ENCODE measurements at regions not wholly inside any gene's neighbourhood (a gene's known extent, or its start where the extent isn't known, plus 50 kb on each side); places are given as distances from the start of the nearest gene placed in this dataset.
"Not testable (repeated sequence)": the region's sequence is repeated elsewhere in the genome, so short reads cannot be mapped to it uniquely, and the experiment has no call there.

DNA sequence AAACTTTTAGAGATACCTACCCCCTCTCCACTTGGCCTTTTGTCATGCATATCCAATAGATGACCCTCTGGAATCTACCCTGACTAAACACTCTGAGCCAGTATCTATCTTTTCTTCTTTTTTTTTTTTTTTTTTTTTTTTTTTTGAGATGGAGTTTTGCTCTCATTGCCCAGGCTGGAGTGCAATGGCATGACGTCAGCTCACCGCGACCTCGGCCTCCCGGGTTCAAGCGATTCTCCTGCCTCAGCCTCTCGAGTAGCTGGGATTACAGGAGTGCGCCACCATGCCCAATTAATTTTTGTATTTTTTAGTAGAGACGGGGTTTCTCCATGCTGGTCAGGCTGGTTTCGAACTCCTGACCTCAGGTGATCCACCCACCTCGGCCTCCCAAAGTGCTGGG, 50.8 kb upstream of the GRIN2B start:
- DNase-seq (ENCODE audit: low read depth) = not testable (repeated sequence)

DNA sequence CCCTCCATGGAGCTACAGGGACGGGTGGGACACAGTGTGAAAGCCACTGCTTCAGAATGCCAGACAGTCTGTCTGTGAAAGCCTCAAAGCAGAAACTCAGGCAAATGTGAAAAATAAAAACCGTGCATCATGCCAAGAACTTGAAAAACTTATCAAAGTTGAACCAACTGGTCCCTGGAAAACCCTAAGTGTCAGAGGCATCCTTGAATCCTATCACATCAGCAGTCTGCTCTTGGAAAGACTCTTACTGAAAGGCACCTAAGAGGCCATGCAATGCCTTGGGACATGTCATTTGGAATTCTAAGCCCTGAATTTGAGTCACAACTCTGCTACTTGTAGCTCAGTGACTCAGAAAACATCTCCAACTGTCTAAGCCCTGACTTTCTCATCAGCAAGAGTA, 62.4 kb upstream of the GRIN2B start:
- DNase-seq (ENCODE audit: low read depth) = no peak

DNA sequence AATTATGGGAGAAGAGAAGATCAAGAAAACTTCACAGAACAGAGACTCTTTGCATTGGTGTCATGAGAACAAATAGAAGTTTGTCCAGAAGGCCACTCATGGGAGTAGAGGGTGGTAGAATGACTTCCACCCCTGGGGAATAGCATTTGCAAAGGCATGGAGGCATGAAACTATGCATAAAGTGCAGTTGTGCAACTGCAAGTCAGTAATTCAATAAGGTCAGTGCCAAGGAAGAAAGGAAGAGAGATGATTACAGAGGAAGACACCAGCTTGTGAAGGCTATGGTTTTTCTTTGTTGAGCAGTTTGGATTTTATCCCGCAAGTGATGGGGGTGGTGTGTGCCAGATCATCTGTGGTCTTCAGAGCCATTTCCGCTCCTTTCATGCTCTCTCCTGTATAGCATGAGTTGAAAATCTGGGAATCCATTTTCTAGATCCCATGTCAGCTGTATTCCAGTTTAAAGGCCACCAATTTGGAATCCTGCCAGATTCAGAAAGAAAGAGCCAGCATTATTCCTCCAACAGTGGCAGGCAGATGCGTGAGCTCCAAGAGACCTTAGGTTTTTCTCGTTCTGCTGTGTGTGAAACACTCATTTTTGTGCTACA, 67.6 kb upstream of the GRIN2B start:
- DNase-seq (ENCODE audit: low read depth) = no peak

DNA sequence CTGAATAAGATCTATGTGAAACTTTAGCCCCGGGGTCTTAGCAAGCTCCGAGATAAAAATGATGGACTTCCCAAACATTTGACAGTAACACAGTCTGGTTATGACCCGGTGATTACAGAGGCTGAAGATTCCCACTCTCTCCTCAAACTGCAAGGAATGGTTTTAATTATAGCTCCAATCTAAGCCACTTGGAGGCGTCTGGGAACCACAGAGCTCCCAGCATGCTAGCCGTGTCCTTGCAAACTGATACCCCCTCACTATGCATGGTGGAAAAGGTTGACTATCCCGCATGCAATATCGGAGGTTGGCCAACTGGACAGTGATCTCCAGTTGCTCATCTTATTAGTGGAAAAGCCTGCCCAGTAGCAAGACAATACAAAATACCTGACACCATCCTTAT, 76.5 kb upstream of the GRIN2B start:
- DNase-seq (ENCODE audit: low read depth) = no peak

DNA sequence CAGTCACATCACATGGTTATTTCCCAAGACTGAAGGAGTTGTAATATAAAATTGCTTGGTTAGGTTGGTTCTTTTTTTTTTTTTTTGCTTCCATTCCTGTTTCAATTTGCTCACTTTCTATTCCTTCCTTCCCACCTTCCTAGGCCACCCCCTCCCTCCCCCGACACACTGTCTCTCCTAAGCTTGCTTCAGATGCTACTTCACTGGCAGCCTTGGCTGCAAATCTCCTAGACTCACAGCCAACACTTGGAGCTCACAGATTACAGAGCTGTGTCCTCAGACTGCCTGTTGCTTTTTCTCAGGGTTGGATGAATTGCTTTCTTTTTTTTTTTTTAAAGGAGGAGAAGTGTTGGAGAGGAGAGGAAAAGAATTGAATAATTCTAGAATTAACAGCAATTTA, 77.3 kb upstream of the GRIN2B start:
- no peak for DNase-seq (ENCODE audit: low read depth)

DNA sequence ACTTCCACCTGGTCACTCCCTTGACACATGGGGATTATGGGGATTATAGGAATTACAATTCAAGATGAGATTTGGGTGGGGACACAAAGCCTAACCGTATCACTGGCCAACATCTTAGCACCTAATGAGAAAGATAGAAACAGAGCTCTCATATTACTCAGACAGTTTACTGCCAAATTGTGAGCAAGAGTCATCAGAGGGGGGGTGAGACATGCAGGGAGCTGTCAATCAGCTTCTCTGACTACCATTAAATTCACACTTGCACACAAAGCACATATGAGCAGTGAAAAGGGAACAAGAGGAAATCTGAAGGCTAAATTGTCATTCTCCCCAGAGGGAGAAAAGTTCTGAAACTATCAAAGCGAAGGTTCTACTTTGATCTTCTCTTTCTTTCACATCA, 78.1 kb upstream of the GRIN2B start:
- no peak for DNase-seq (ENCODE audit: low read depth)

DNA sequence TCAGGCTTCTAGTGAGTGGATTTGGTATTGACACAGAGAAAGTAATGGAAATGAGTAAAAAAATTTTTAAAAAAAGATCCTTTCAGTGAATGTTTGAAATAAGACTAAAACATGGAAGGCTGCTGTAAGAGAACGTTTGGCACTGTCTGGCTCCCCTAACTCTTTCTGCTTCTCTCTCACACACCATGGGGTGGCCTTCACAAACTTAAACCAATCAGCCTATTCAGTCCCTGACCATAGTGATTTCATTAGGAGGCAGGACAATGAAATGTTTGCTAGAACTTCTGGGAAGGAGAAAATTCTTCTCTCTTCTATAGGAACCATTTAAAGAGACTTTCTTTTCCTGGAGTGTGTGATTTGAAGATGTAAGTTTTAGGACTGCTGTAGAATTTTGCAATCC, 84.2 kb upstream of the GRIN2B start:
- DNase-seq (ENCODE audit: low read depth) = no peak

DNA sequence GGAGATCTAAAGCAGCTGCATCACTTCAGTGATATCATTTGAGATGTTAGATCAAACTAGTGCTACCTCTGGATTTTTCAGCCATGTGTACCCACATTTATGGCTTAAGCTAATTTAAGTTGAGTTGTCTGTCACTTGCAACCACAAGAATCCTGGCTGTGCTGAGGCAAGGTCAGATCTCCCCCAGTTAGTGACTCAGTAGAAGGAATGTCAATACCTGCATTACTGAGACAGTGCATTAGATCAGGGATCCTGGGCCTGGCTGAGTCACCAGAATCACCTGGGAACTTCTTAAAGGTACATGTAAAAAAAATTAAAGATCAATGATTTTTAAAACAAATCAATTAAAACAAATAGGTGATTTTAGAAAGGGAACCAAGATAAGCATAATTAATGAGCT, 84.6 kb upstream of the GRIN2B start:
- no peak for DNase-seq (ENCODE audit: low read depth)

DNA sequence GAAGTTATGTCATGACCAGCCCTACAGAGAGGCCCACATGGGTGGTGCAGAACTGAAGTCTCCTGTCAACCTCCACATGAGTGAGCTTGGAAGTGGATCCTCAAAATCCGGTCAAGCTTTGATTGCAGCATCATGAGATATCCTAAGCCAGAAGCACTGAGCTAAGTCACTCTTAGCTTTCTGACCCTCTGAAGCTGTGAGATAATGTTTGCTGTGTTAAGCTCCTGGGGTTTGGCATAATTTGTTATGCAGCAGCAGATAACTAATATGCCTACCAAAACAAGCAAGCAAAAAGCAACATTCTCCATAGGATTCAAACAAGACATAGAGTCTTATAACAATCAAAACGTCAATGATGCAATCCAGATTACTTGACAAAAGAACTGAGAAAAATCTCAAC, 87.6 kb upstream of the GRIN2B start:
- no peak for DNase-seq (ENCODE audit: low read depth)

DNA sequence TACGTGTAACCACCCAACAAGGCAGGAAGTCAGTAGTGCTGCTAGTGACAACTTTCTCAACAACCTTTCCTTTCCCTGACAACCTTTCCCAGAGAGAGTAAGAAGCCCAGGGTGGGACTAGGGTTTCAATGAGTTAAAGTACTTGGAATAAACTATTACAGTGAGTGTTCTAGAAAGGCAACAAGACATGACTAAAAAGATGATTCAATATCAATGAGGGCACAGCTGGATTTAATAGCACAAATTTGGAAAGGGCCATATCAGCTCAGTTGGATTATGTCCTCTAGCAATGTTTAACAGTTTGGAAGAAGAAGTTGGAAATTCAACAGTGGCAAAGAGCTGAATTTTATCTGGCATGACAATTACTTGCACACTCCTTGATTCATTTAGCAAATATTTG, 90.4 kb upstream of the GRIN2B start:
- no peak for DNase-seq (ENCODE audit: low read depth)

DNA sequence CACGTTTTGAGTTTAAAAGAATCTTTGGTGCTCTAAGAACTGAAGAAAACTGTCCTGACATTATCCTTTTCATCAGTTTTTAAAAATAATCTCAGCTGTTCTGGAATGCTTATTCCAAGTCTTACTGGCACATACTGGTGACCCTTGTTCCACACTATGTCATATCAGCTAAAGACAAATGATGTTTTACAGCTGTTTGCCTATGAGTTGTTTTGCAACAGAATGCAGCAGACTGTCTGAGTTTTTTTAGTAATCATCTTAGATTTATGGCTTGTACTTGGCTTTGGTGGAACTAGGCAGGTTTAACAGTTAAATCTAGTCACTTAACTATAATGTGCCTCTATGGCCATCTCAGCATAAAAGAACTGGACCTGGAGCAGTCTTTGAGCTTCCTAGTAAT, 91.6 kb upstream of the GRIN2B start:
- no peak for DNase-seq (ENCODE audit: low read depth)

DNA sequence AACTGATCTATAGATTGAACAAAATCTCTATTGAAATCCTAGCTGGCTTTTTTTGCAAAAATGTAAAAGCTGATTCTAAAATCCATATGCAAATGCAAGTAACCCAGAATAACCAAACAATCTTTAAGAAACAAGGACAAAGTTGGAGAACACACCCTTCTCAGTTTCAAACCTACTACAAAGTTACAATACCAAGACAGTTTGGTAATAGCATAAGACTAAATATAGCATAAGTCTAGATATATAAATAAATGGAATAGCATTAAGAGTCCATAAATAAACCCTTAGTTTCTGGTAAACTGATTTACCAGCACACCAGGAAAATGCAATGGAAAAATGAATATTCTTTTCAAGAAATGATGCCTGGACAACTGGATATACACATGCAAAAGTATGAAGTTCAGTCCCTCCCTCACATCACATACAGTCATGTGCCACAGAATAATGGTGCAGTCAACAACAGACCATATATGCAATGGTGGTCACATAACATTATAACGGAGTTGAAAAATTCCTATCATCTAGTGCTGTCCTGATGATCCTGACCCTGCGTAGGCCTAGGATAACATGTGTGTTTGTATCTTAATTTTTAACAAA, 94.5 kb upstream of the GRIN2B start:
- DNase-seq (ENCODE audit: low read depth) = no peak

DNA sequence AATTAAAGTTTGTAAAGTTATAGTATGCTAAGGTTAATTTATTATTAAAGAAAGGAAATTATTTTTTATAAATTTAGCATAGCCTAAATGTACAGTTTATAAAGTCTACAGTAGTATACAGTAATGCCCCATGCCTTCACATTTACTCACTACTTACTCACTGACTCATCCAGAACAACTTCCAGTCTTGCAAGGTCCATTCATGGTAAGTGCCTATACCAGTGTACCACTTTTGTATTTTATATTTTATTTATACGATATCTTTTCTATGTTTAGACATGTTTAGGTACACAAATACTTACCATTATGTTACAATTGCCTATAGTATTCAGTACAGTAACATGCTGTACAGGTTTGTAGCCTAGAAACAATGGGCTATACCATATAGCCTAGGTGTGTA, 95.1 kb upstream of the GRIN2B start:
- DNase-seq (ENCODE audit: low read depth) = no peak

DNA sequence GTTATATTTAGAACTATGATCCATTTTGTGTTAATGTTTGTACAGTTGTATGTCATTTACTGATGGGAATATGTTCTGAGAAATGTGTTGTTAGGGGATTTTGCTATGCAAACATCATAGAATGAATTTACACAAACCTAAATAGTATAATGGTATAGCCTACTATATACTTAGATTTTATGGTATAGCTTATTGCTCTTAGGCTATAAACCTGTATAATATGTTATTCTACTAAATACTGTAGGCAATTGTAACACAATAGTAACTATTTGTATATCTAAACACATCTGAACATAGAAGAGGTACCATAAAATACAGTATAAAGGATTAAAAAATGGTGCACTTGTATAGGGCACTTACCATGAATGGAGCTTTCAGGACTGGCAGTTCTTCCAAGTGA, 105.4 kb upstream of the GRIN2B start:
- DNase-seq (ENCODE audit: low read depth) = no peak

DNA sequence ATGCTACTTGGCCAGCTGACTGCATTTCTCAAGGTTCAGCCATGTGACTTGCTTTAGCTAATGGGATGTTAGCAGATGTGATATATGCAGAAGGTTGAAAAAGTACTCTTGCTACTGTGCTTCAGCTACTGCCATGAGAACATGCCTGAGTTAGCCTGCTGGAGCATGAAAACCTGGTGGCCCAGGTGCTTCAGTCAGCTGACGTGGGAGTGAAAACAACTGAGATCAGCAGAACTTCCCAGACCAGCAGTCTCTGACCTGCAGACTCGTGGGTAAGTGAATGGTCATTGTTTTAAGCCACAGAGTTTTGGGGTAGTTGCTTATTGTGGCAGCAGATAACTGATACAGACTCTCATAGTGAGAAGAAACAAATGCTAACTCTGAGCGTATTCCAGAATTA, 118.6 kb upstream of the GRIN2B start:
- DNase-seq (ENCODE audit: low read depth) = no peak

DNA sequence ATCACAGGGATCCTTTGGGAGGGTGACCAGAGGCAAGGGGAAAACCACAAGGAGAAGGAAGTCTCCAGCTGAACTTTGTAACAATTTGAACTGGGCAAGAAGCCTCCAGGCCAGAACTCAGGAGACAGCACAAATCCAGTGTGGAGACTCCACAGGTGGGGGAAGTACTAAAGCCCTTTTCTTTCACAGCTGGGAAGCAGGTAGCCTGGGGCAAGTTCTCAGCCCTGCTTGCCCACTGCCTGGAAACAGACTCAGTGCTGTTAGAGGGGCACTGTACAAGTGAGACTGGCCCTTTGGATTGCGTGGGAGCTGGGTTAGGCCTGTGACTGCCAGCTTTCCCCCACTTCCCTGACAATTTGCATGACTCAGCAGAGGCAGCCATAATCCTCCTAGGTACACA, 120.2 kb upstream of the GRIN2B start:
- not testable (repeated sequence) for DNase-seq (ENCODE audit: low read depth)

DNA sequence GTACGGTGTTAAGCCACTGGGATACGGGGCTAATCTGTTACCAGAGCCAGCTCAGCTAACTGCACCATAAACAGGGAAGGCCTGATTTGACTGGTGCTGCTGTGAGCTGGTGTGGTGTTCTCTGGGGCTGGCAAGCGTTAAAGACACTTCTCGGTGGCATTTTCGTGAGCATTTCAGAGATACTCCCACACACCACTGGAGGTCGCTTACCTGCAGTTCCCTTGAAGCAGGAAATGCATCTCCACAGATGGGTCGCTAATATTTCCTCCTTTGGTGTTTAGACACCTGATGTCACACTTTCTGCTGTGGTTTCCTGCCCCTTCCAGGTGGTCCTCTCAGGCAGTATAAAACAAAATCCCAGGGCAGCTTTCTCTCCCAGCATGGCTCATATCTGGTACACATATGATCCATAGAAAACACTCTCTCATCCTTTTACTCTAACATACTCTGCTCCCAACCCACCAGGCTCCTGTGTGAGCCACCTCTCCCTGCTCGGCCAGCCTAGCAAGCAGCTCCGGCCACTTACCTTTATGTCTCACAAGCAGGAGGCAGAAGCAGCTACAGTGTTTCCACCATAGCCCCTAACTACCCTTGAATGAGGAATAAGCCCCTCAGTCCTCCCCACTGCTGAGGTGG, 129.9 kb upstream of the GRIN2B start:
- DNase-seq (ENCODE audit: low read depth) = peak; percentile 6

DNA sequence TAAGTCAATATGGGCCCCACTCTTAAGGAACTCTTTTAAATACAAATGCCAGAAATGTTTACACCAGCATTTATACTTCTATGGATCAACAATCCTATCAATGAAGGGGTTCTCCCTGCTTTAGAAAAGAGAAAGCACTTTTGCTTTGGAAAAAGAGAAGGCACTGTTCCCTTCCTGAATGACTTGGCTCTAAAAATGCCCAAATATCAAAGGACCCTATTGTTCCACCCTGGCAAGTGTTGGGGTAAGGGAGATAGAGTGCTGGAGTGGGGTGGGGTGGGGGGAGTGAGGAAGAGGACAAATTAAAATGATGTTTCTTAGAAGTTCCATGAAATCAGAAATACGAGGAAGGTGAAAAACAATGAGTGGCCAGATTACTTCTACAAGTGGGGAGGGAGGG, 131.6 kb upstream of the GRIN2B start:
- DNase-seq (ENCODE audit: low read depth) = no peak

DNA sequence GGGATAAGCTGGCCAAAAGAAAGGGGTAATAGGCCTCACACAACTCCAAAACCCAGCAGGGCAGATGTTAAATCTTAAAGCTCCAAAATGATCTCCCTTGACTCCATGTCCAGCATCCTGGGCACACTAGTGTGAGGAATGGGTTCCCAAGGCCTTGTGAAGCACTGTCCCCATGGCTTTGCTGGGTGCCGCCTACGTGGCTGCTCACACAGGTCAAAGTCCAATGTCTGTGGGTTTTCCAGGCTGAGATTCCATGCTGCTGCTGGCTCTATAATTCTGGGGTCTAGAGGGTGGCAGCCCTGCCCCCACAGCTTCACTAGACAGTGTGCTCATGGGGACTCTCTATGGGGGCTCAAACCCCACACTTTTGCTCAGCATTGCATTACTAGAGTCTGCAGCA, 145.3 kb upstream of the GRIN2B start:
- DNase-seq (ENCODE audit: low read depth) = no peak

DNA sequence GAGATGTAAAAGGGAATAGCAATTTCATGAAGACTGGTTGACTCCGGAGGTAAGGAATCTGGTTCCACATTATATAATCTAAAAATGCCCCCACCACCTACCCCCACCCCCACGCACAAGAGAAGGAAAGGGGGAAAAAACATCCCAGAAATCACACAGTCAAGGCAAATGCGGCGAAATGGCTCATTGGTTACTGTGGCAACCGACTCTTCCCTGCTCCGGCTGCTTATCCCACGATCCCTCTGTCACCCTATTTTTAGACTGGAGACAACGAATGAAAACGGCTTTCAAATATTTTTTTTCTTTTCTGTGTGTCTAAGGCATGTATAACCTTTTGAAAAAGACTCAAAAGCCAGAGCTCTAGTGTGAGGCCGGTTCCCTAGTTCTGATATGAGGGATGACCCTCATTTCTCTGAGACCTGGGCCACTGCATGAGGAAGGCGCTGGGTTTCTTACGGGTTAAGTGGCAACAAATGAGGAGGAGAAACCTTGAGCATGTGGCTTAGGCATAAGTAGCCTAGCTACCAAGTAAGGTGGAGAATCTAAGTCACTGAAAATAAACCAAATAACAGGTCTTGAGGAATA, 148.3 kb upstream of the GRIN2B start:
- no peak for DNase-seq (ENCODE audit: low read depth)

DNA sequence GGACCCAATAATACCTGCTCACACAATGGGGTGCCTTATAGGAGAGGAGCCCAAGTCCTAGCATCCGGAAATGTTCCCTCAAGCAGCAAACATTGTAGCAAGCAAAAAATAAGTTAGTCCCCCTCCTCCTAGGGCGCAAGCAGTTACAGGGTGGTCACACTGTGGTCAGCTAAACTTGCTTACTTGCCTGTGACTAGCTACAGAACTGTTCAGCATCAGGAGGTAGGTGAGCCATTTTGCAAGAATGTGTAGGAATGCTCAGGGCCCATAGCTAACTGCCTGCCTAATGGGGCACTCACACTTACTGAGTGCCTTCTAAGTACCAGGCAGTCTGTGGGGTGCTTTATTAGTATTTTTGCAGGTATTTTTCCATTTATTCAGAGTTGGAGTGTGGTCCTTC, 154.6 kb upstream of the GRIN2B start:
- no peak for DNase-seq (ENCODE audit: low read depth)

DNA sequence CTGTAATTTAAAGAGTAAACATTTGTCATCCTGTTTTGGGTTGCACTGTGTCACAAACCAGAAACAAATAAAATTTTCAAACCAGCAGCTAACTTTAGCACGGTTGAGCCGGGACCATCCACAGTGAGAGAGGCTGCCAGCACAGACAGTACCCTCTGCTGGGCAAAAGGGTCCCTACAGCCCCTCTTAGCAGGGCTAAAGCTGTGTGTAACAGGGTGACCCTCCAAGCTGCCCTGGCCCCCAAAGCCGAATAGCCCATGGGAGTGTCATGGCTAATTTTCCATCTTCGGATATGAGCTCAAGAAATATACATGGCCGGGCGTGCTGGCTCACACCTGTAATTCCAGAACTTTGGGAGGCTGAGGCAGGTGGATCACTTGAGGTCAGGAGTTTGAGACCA, 157.1 kb upstream of the GRIN2B start:
- no peak for DNase-seq (ENCODE audit: low read depth)

DNA sequence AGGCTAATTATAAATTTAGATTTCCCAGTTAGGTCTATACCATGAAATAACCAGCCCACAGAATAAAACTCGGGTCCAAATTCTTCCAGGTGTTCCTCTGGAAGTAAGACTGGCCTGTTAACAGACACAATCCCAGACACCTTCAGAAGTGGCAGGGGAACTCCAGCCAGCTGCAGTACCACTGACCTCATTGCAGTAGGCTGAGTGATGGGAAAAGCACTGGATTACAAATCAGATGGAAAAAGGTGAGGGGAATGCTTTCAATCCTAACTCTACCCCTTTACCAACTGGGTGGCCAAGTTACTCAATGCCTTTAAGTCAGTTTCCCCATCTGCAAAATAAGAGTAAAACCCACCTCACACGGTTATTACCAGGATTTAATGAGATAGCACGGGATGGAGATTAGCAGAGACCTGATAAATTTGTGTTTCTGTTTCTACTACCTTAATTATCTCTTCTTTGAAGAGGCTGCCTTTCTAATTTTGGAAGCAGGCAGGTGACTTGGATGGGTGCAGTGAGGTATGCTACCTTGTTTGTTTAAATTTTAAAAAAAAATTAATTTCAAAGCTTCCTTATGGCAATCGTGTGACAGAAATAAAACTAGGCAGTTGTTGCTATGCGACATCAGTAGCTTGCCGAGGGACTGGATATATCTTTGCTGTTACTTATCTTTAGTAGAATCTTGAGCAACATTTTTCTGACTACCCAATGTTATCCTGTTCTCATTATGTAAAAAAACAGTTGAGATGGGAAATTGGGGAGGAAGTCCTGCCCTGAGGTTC, 167.3 kb upstream of the GRIN2B start:
- DNase-seq (ENCODE audit: low read depth) = no peak
